HCT116 (cell line): ENCODE measurements at regions not wholly inside any gene's neighbourhood (a gene's known extent, or its start where the extent isn't known, plus 50 kb on each side); places are given as distances from the start of the nearest gene placed in this dataset.

Experiments used
- ATAC-seq: fragments of 200-7000 bp; cut with Tn5 transposase; 2 replicates; pipeline ENCODE4 v1.9.1; 2020; ENCODE audit warnings: mild to moderate bottlenecking, moderate library complexity
- BruUV-seq: library from RNA; stranded (reverse); fragments of 400-500 nt; replicated peaks from 2 replicates; lab custom pipeline; 2021; lab: Mats Ljungman, UMichigan
- CTCF ChIA-PET: fragments of 300-600 bp; sonication (Branson Sonifier 250); formaldehyde crosslinking; loops from one replicate; lab custom pipeline; 2021; ENCODE audit warnings: antibody characterized with exemption; lab: Charles Lee
- POLR2A ChIA-PET: fragments of 300-600, 350-600 bp; sonication (Branson Sonifier 250); formaldehyde crosslinking; loops from one replicate; lab custom pipeline; 2021; ENCODE audit warnings: antibody characterized with exemption; lab: Charles Lee
- RAD21 ChIA-PET, 2 experiments: fragments of 300-600 bp; sonication (Branson Sonifier 250); formaldehyde crosslinking; loops; one replicate each; lab custom pipeline; 2023; ENCODE audit warnings: low total read pairs in 2 of 2; ENCODE audit not compliant: uncharacterized antibody in 2 of 2, unreplicated experiment in 2 of 2, low non-redundant PET in 1 of 2; lab: Charles Lee
- DNase-seq: peaks from one replicate; pipeline ENCODE4 v3.0.0-alpha.2; 2010; ENCODE audit warnings: low read depth, low spot score
- H2AFZ ChIP-seq: fragments of 200-600 bp; shearing (Covaris generic), sonication (generic); 2 replicates; pipeline ENCODE4 v1.6.1; 2017; ENCODE audit warnings: low read depth, mixed run types, mixed read lengths, antibody characterized with exemption, low read length; ENCODE audit not compliant: poor library complexity, severe bottlenecking
- H3K27ac ChIP-seq: 2 replicates; pipeline ENCODE4 v1.5.1; 2012; ENCODE audit warnings: low read depth, low read length
- H3K27me3 ChIP-seq: fragments of 200-600 bp; sonication (generic); 2 replicates; pipeline ENCODE4 v1.6.1; 2016; ENCODE audit warnings: mixed run types, low read length, mixed read lengths; ENCODE audit not compliant: insufficient read depth
- H3K36me3 ChIP-seq, 2 experiments: fragments of 200-500 bp in 1 of 2; fragments of 200-600 bp in 1 of 2; sonication (Bioruptor generic) in 1 of 2; sonication (generic) in 1 of 2; 2 replicates each; pipeline versions ENCODE4 v1.5.1 to v1.6.1; 2014 to 2016; ENCODE audit warnings: low read length in 2 of 2, inconsistent platforms in 1 of 2, mixed read lengths in 1 of 2, mixed run types in 1 of 2; ENCODE audit not compliant: insufficient read depth in 2 of 2, control insufficient read depth in 1 of 2
- H3K4me1 ChIP-seq, 2 experiments: fragments of 200-600 bp in 1 of 2; sonication (generic) in 1 of 2; 2 replicates each; pipeline versions ENCODE4 v1.5.1 to v1.6.1; 2012 to 2017; ENCODE audit warnings: low read length in 2 of 2, inconsistent platforms in 1 of 2, mild to moderate bottlenecking in 1 of 2, mixed read lengths in 1 of 2, mixed run types in 1 of 2, moderate library complexity in 1 of 2; ENCODE audit not compliant: insufficient read depth in 2 of 2, control insufficient read depth in 1 of 2
- H3K4me2 ChIP-seq: fragments of 200-600 bp; sonication (generic); 2 replicates; pipeline ENCODE4 v1.6.1; 2017; ENCODE audit warnings: mixed run types, low read length, mixed read lengths
- H3K4me3 ChIP-seq, 2 experiments: fragments of 200-600 bp in 1 of 2; sonication (generic) in 1 of 2; replicated peaks in 1 of 2; 2 replicates each; pipeline ENCODE4 v1.5.1; 2011 to 2016; ENCODE audit warnings: low read length in 2 of 2, control low read depth in 1 of 2, low read depth in 1 of 2, mild to moderate bottlenecking in 1 of 2, mixed read lengths in 1 of 2, mixed run types in 1 of 2
- H3K79me2 ChIP-seq: fragments of 200-600 bp; sonication (generic); 2 replicates; pipeline ENCODE4 v1.6.1; 2017; ENCODE audit warnings: mild to moderate bottlenecking, mixed run types, low read length, moderate library complexity, mixed read lengths; ENCODE audit not compliant: insufficient read depth
- H3K9ac ChIP-seq: fragments of 200-600 bp; sonication (generic); 2 replicates; pipeline ENCODE4 v1.6.1; 2016; ENCODE audit warnings: low read length, mixed read lengths
- H3K9me2 ChIP-seq: fragments of 200-600 bp; sonication (generic), shearing (Covaris generic); 2 replicates; pipeline ENCODE4 v1.6.1; 2017; ENCODE audit warnings: mixed run types, mild to moderate bottlenecking, moderate library complexity; ENCODE audit not compliant: insufficient read depth
- H3K9me3 ChIP-seq, 2 experiments: fragments of 200-500 bp in 1 of 2; fragments of 200-600 bp in 1 of 2; sonication (Bioruptor generic) in 1 of 2; sonication (generic) in 1 of 2; 2 replicates each; pipeline ENCODE4 v1.6.1; 2014 to 2017; ENCODE audit warnings: low read length in 2 of 2, mixed read lengths in 2 of 2, inconsistent platforms in 1 of 2, low read depth in 1 of 2, mild to moderate bottlenecking in 1 of 2, mixed run types in 1 of 2, moderate library complexity in 1 of 2; ENCODE audit not compliant: control insufficient read depth in 1 of 2, insufficient read depth in 1 of 2
- H4K20me1 ChIP-seq: fragments of 200-600 bp; sonication (generic), shearing (Covaris generic); 2 replicates; pipeline ENCODE4 v1.6.1; 2017; ENCODE audit warnings: mixed run types, mild to moderate bottlenecking, moderate library complexity; ENCODE audit not compliant: insufficient read depth
- EZH2 ChIP-seq: fragments of 200-600 bp; sonication (generic); IDR thresholded peaks from 2 replicates; pipeline ENCODE4 v1.6.1; 2017; ENCODE audit warnings: antibody characterized with exemption, mixed run types
- FOSL1 ChIP-seq: IDR thresholded peaks from 2 replicates; pipeline ENCODE4 v1.6.1; 2012; ENCODE audit warnings: low read depth
- RAD21 ChIP-seq: IDR thresholded peaks from 2 replicates; pipeline ENCODE4 v1.6.1; 2012; ENCODE audit warnings: low read depth, mild to moderate bottlenecking
- TCF7L2 ChIP-seq: IDR thresholded peaks from 2 replicates; pipeline ENCODE4 v1.7.0; 2011; ENCODE audit warnings: borderline replicate concordance, inconsistent platforms; ENCODE audit not compliant: insufficient read depth, insufficient read length; ENCODE audit errors: extremely low read depth
- ZNF274 ChIP-seq: fragments of 200-500 bp; sonication (Bioruptor generic); IDR thresholded peaks from 2 replicates; pipeline ENCODE4 v1.6.1; 2014; ENCODE audit warnings: mild to moderate bottlenecking, low read depth, low read length, inconsistent platforms
- intact Hi-C: fragments of 100-400 bp; cut with micrococcal nuclease; formaldehyde crosslinking; loops from 2 replicates; pipeline ENCODE4 v1.10.0; 2022

DNA sequence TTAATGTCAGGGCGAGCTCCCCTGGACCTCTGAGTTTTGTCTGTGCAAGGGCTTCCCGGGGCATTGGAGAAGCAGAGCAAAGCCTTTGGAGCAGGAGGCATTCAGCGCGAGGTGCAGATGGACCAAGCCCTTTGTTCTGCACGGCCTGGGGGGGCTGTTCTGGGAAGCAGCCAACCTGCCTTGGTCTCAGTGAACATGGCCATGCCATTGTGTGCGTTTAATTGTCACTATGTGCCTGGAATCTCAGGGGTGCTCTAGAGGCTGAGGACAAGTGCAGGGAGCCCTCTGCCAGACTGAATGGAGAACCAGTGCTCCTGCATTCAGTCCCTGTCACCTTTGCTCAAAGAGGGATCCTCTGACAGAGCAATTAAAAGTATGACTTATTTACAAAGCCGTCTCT, 329.4 kb downstream of the IRX1 start:
- Histone ChIP-seq H4K20me1 (no peaks in the 10 kb centered on the region), H3K36me3 (no peaks in the 10 kb centered on the region), H3K27me3 (no peaks in the 10 kb centered on the region), H2AFZ (no peak overlapping the region), H3K9me3 (peaks cover 14 to 37% of the 10 kb centered on the region in 2 experiments; a peak in 3 of 4 replicates), H3K79me2 (no peaks in the 10 kb centered on the region), H3K9me2 (no peaks in the 10 kb centered on the region), H3K27ac (no peak overlapping the region), H3K4me3 (no peak overlapping the region), H3K4me1 (no peaks in the 10 kb centered on the region), H3K4me2 (no peak overlapping the region), H3K9ac (no peak overlapping the region)
- intact Hi-C loops = no loop called here
- RAD21 ChIA-PET = no interaction called here
- DNase-seq (no peak), ATAC-seq (no peak)
- no TSS peak for BruUV-seq
- CTCF ChIA-PET = no interaction called here
- POLR2A ChIA-PET = no interaction called here
- TF ChIP-seq ZNF274 (no peak), EZH2 (no peak)

GRCh38 chr5:3925935-3926334, 330.3 kb downstream of the IRX1 start:
- ChIA-PET RAD21 (no interaction called here), CTCF (no interaction called here), POLR2A (no interaction called here)
- Histone ChIP-seq H3K27ac (no peak overlapping the region), H2AFZ (no peak overlapping the region), H3K9me3 (peaks cover 18 to 36% of the 10 kb centered on the region in 2 experiments; a peak in 3 of 4 replicates), H3K4me3 (no peak overlapping the region)
- TF ChIP-seq TCF7L2 = no peak
- no peak for TF ChIP-seq RAD21
- no peak for TF ChIP-seq FOSL1
- TF ChIP-seq, all 23 proteins: peak for 0
- Histone ChIP-seq H4K20me1 (no peaks in the 10 kb centered on the region), H3K27me3 (no peaks in the 10 kb centered on the region), H3K9me2 (no peaks in the 10 kb centered on the region), H3K79me2 (no peaks in the 10 kb centered on the region), H3K4me2 (no peak overlapping the region), H3K9ac (no peak overlapping the region), H3K4me1 (no peaks in the 10 kb centered on the region), H3K36me3 (no peaks in the 10 kb centered on the region)
- no TSS peak for BruUV-seq
- no peak for DNase-seq
- ATAC-seq = no peak
- intact Hi-C loops = no loop called here
